ENCODE measurements at regions not wholly inside any gene's neighbourhood (a gene's known extent, or its start where the extent isn't known, plus 50 kb on each side); places are given as distances from the start of the nearest gene placed in this dataset.

GRCh38 chr15:62544446-62544845 is 379.4 kb upstream of the C2CD4B start:
- peak overlapping the region; percentile 84 for H3K27ac ChIP-seq (replicated peaks)
- no peak for TF ChIP-seq CTCF (IDR thresholded peaks at IDR 0.05; ENCODE audit: borderline replicate concordance)
- no peak overlapping the region for H3K4me3 ChIP-seq
- H3K9me3 ChIP-seq (replicated peaks), result no peaks in the 10 kb centered on the region
- no peak for DNase-seq
- intact Hi-C loops (cut with micrococcal nuclease), result no loop called here
- H3K4me1 ChIP-seq, result peaks cover 71% of the 10 kb centered on the region
- H3K36me3 ChIP-seq, result no peaks in the 10 kb centered on the region
- H3K27me3 ChIP-seq (ENCODE audit: low read depth), result no peaks in the 10 kb centered on the region

GRCh38 chr15:62545467-62546227 is 380.6 kb upstream of the C2CD4B start:
- DNase-seq, result no peak
- H3K4me3 ChIP-seq, result no peak overlapping the region
- intact Hi-C loops (cut with micrococcal nuclease), result loop anchor here (5.0 kb wide), 1 partner anchor 153 kb away; the partner anchor contains the start of gene TLN2

GRCh38 chr15:62546628-62547027 is 381.5 kb upstream of the C2CD4B start:
- Histone ChIP-seq H3K9me3 (replicated peaks) (no peaks in the 10 kb centered on the region), H3K27me3 (ENCODE audit: low read depth) (no peaks in the 10 kb centered on the region), H3K36me3 (no peaks in the 10 kb centered on the region), H3K4me1 (peaks cover 67% of the 10 kb centered on the region), H3K27ac (replicated peaks) (peak overlapping the region; percentile 84), H3K4me3 (no peak overlapping the region)
- intact Hi-C loops (cut with micrococcal nuclease), result loop anchor here (5.0 kb wide), 1 partner anchor 154 kb away; the partner anchor contains the start of gene TLN2
- no peak for TF ChIP-seq CTCF (IDR thresholded peaks at IDR 0.05; ENCODE audit: borderline replicate concordance)
- no peak for DNase-seq

More at GRCh38 chr15:62545467-62546227, 380.6 kb upstream of the C2CD4B start:
- Histone ChIP-seq H3K4me1 (peaks cover 77% of the 10 kb centered on the region), H3K27ac (replicated peaks) (peak overlapping the region; percentile 84), H3K27me3 (ENCODE audit: low read depth) (no peaks in the 10 kb centered on the region), H3K36me3 (no peaks in the 10 kb centered on the region), H3K9me3 (replicated peaks) (no peaks in the 10 kb centered on the region)
- no peak for TF ChIP-seq CTCF (IDR thresholded peaks at IDR 0.05; ENCODE audit: borderline replicate concordance)

- intact Hi-C loops (cut with micrococcal nuclease), result loop anchor here (5.0 kb wide), 1 partner anchor 155 kb away; the partner anchor contains the start of gene TLN2
- Histone ChIP-seq H3K36me3 (no peaks in the 10 kb centered on the region), H3K27ac (replicated peaks) (peak overlapping the region; percentile 84), H3K4me3 (no peak overlapping the region), H3K4me1 (peaks cover 65% of the 10 kb centered on the region), H3K9me3 (replicated peaks) (peaks cover 3% of the 10 kb centered on the region), H3K27me3 (ENCODE audit: low read depth) (no peaks in the 10 kb centered on the region)
- TF ChIP-seq CTCF (IDR thresholded peaks at IDR 0.05; ENCODE audit: borderline replicate concordance), result no peak
- no peak for DNase-seq
These were observed 382.5 kb upstream of the C2CD4B start for GRCh38 chr15:62547584-62547983.

GRCh38 chr15:62549345-62549970 is 384.4 kb upstream of the C2CD4B start:
- no peak overlapping the region for H3K27ac ChIP-seq (replicated peaks)
- H3K36me3 ChIP-seq, result no peaks in the 10 kb centered on the region
- H3K9me3 ChIP-seq (replicated peaks), result peaks cover 7% of the 10 kb centered on the region
- no peak overlapping the region for H3K4me3 ChIP-seq
- intact Hi-C loops (cut with micrococcal nuclease), result loop anchor here (5.0 kb wide), 1 partner anchor 157 kb away; the partner anchor contains the start of gene TLN2
- peak; percentile 56 for TF ChIP-seq CTCF (IDR thresholded peaks at IDR 0.05; ENCODE audit: borderline replicate concordance)
- DNase-seq, result no peak
- no peaks in the 10 kb centered on the region for H3K27me3 ChIP-seq (ENCODE audit: low read depth)
- H3K4me1 ChIP-seq, result peaks cover 53% of the 10 kb centered on the region
